ENCODE measurements at regions not wholly inside any gene's neighbourhood (a gene's known extent, or its start where the extent isn't known, plus 50 kb on each side); places are given as distances from the start of the nearest gene placed in this dataset.

GRCh38 chr4:187321711-187322110 is 598.1 kb upstream of the FAT1 start:
- TF ChIP-seq POLR2A (IDR thresholded peaks at IDR 0.05; ENCODE audit: low read depth, low read length) (no peak), CTCF (conservative IDR thresholded peaks at IDR 0.05; ENCODE audit: low read depth, low read length) (no peak), CHD1 (IDR thresholded peaks at IDR 0.05; ENCODE audit: low read depth, low read length) (no peak), ELK1 (IDR thresholded peaks at IDR 0.05; ENCODE audit: borderline replicate concordance, low read depth, low read length) (no peak)
